H1 (cell line): ENCODE measurements at regions not wholly inside any gene's neighbourhood (a gene's known extent, or its start where the extent isn't known, plus 50 kb on each side); places are given as distances from the start of the nearest gene placed in this dataset.

ENCODE experiments used
- CTCF ChIA-PET: fragments of 300-600 bp; sonication (Branson Sonifier 250); formaldehyde crosslinking; loops from one replicate; lab custom pipeline; 2021; ENCODE audit not compliant: partially characterized antibody; lab: Charles Lee
- POLR2A ChIA-PET: fragments of 300-600 bp; sonication (Branson Sonifier 250); formaldehyde crosslinking; loops from one replicate; lab custom pipeline; 2021; ENCODE audit warnings: inconsistent platforms; ENCODE audit not compliant: partially characterized antibody; lab: Charles Lee
- DNase-seq, 2 experiments: peaks; one replicate each; pipeline versions ENCODE4 v3.0.0 to v3.0.0-alpha.2; 2010 to 2022; ENCODE audit warnings: low spot score in 2 of 2, low read depth in 1 of 2, mixed read lengths in 1 of 2
- FAIRE-seq: peaks from 2 replicates; lab custom pipeline; 2011; peaks lifted over from hg19 to GRCh38; lab: Jason Lieb, UNC
- H2AFZ ChIP-seq: 2 replicates; pipeline ENCODE4 v1.8.1; 2012; ENCODE audit warnings: low read length, inconsistent platforms
- H2AK5ac ChIP-seq: 2 replicates; pipeline ENCODE4 v1.6.1; 2013; ENCODE audit warnings: low read depth, low read length
- H2BK120ac ChIP-seq: replicated peaks from 2 replicates; pipeline ENCODE3; 2013; ENCODE audit warnings: low read depth, low read length, inconsistent platforms
- H2BK12ac ChIP-seq: 2 replicates; pipeline ENCODE4 v1.6.1; 2013; ENCODE audit warnings: low read depth, low read length
- H2BK15ac ChIP-seq: 2 replicates; pipeline ENCODE4 v1.6.1; 2013; ENCODE audit warnings: low read length
- H2BK20ac ChIP-seq: 2 replicates; pipeline ENCODE4 v1.6.1; 2013; ENCODE audit warnings: low read length
- H2BK5ac ChIP-seq: 2 replicates; pipeline ENCODE4 v1.6.1; 2013; ENCODE audit warnings: low read depth, low read length
- H3K14ac ChIP-seq: 2 replicates; pipeline ENCODE4 v1.6.1; 2013; ENCODE audit warnings: inconsistent platforms; ENCODE audit not compliant: insufficient read length
- H3K18ac ChIP-seq: 2 replicates; pipeline ENCODE4 v1.6.1; 2013; ENCODE audit warnings: low read length; ENCODE audit errors: extremely low read depth
- H3K23ac ChIP-seq: 2 replicates; pipeline ENCODE4 v1.6.1; 2013; ENCODE audit warnings: inconsistent platforms; ENCODE audit not compliant: insufficient read length
- H3K23me2 ChIP-seq: 2 replicates; pipeline ENCODE4 v1.6.1; 2013; ENCODE audit warnings: low read depth, low read length
- H3K27ac ChIP-seq: 2 replicates; pipeline ENCODE4 v1.6.1; 2011; ENCODE audit warnings: low read depth, low read length, inconsistent platforms
- H3K27me3 ChIP-seq, 4 experiments: replicated peaks in 1 of 4; 1 replicate in 1 of 4; 2 replicates in 3 of 4; pipeline versions ENCODE4 v1.6.1 to v1.8.1; 2011 to 2013; ENCODE audit warnings: low read length in 3 of 4, mild to moderate bottlenecking in 3 of 4, inconsistent platforms in 2 of 4, mixed read lengths in 2 of 4, moderate library complexity in 1 of 4; ENCODE audit not compliant: control insufficient read depth in 3 of 4, insufficient read depth in 3 of 4; ENCODE audit errors: extremely low read depth in 1 of 4
- H3K36me3 ChIP-seq, 4 experiments: 2 replicates each; pipeline versions ENCODE4 v1.6.1 to v1.8.1; 2011 to 2013; ENCODE audit warnings: mild to moderate bottlenecking in 4 of 4, low read length in 3 of 4, moderate library complexity in 2 of 4, control low read depth in 1 of 4, inconsistent platforms in 1 of 4; ENCODE audit not compliant: insufficient read depth in 4 of 4, control insufficient read depth in 2 of 4
- H3K4ac ChIP-seq: replicated peaks from 2 replicates; pipeline ENCODE3; 2013; ENCODE audit warnings: low read length, low read depth, mixed read lengths, inconsistent platforms; ENCODE audit not compliant: insufficient read length
- H3K4me1 ChIP-seq, 4 experiments: replicated peaks in 1 of 4; 1 replicate in 1 of 4; 2 replicates in 3 of 4; pipeline versions ENCODE4 v1.6.1 to v1.8.1; 2011 to 2013; ENCODE audit warnings: low read length in 3 of 4, inconsistent platforms in 2 of 4, mixed read lengths in 1 of 4; ENCODE audit not compliant: insufficient read depth in 4 of 4, control insufficient read depth in 3 of 4
- H3K4me2 ChIP-seq, 2 experiments: 2 replicates each; pipeline versions ENCODE4 v1.6.1 to v1.8.1; 2011 to 2013; ENCODE audit warnings: low read depth in 2 of 2, low read length in 2 of 2, control low read depth in 1 of 2, inconsistent platforms in 1 of 2, mild to moderate bottlenecking in 1 of 2; ENCODE audit not compliant: insufficient read depth in 1 of 2
- H3K4me3 ChIP-seq, 4 experiments: fragments of 200-600, 300-600 bp in 1 of 4; sonication (generic), shearing (Covaris generic), sonication (Bioruptor Twin) in 1 of 4; 2 replicates each; pipeline versions ENCODE4 v1.5.1 to v1.8.1; 2011 to 2016; ENCODE audit warnings: low read length in 4 of 4, low read depth in 3 of 4, control low read depth in 2 of 4, inconsistent platforms in 2 of 4, mild to moderate bottlenecking in 2 of 4, mixed read lengths in 1 of 4, moderate library complexity in 1 of 4; ENCODE audit not compliant: insufficient read depth in 2 of 4; ENCODE audit errors: extremely low read depth in 1 of 4
- H3K56ac ChIP-seq: replicated peaks from 2 replicates; pipeline ENCODE3; 2013; ENCODE audit warnings: low read depth, mild to moderate bottlenecking, mixed read lengths, low read length, inconsistent platforms; ENCODE audit not compliant: insufficient read length
- H3K79me1 ChIP-seq: 2 replicates; pipeline ENCODE4 v1.6.1; 2013; ENCODE audit warnings: low read depth, low read length, control low read depth
- H3K79me2 ChIP-seq, 2 experiments: 2 replicates each; pipeline versions ENCODE4 v1.6.1 to v1.8.1; 2012 to 2013; ENCODE audit warnings: low read length in 2 of 2, mild to moderate bottlenecking in 2 of 2, inconsistent platforms in 1 of 2; ENCODE audit not compliant: insufficient read depth in 2 of 2, control insufficient read depth in 1 of 2
- H3K9ac ChIP-seq, 4 experiments: replicated peaks in 1 of 4; 1 replicate in 1 of 4; 2 replicates in 3 of 4; pipeline versions ENCODE4 v1.6.1 to v1.8.1; 2011 to 2013; ENCODE audit warnings: low read depth in 3 of 4, low read length in 3 of 4, control low read depth in 2 of 4, mild to moderate bottlenecking in 2 of 4, moderate library complexity in 2 of 4, inconsistent platforms in 1 of 4; ENCODE audit errors: extremely low read depth in 1 of 4
- H3K9me3 ChIP-seq, 2 experiments: 2 replicates each; pipeline versions ENCODE4 v1.6.1 to v1.8.1; 2012 to 2013; ENCODE audit warnings: mild to moderate bottlenecking in 2 of 2, moderate library complexity in 2 of 2, control low read depth in 1 of 2, inconsistent platforms in 1 of 2, low read depth in 1 of 2, low read length in 1 of 2, mixed read lengths in 1 of 2; ENCODE audit not compliant: insufficient read depth in 2 of 2
- H4K20me1 ChIP-seq, 2 experiments: replicated peaks in 1 of 2; 2 replicates each; pipeline versions ENCODE3 to v1.8.1; 2011 to 2013; ENCODE audit warnings: inconsistent platforms in 2 of 2, low read length in 2 of 2, mild to moderate bottlenecking in 1 of 2; ENCODE audit not compliant: insufficient read depth in 2 of 2, control insufficient read depth in 1 of 2
- H4K5ac ChIP-seq: 2 replicates; pipeline ENCODE4 v1.6.1; 2013; ENCODE audit warnings: low read length, low read depth, mixed read lengths, inconsistent platforms; ENCODE audit not compliant: insufficient read length
- H4K8ac ChIP-seq: 2 replicates; pipeline ENCODE4 v1.8.0; 2013; ENCODE audit warnings: mild to moderate bottlenecking, moderate library complexity, low read length, inconsistent platforms; ENCODE audit not compliant: insufficient read depth; ENCODE audit errors: extremely low read depth
- H4K91ac ChIP-seq: replicated peaks from 2 replicates; pipeline ENCODE3; 2013; ENCODE audit warnings: low read length, mixed read lengths, inconsistent platforms; ENCODE audit not compliant: insufficient read length
- CBX8 ChIP-seq: fragments of 300-800, 300-1000 bp; sonication (generic); IDR thresholded peaks from 2 replicates; pipeline ENCODE4 v1.7.1; 2016; ENCODE audit warnings: low read depth, low read length, borderline replicate concordance
- HDAC6 ChIP-seq: IDR thresholded peaks from one replicate; pipeline ENCODE4 v1.7.1; 2012; ENCODE audit warnings: low read depth, mild to moderate bottlenecking, inconsistent platforms, low read length, moderate library complexity
- JUN ChIP-seq: IDR thresholded peaks from 2 replicates; pipeline ENCODE4 v1.6.1; 2011; ENCODE audit warnings: low read depth, mild to moderate bottlenecking, improper control_type of control experiment, low read length
- SAP30 ChIP-seq: fragments of 300-600 bp; sonication (generic); IDR thresholded peaks from 2 replicates; pipeline ENCODE4 v1.7.1; 2012; ENCODE audit warnings: low read length, moderate library complexity, mild to moderate bottlenecking, inconsistent platforms; ENCODE audit not compliant: insufficient read depth, insufficient replicate concordance
- TCF12 ChIP-seq: IDR thresholded peaks from 2 replicates; pipeline ENCODE4 v1.6.1; 2011; ENCODE audit warnings: low read depth, mild to moderate bottlenecking, low read length
- WGBS, 2 experiments: shearing (Covaris generic) in 1 of 2; methylation state at CpG; one replicate each; pipeline versions ENCODE4 v1.1.6 to v1.1.7; 2013 to 2015; ENCODE audit warnings: low lambda C conversion rate in 2 of 2, mixed read lengths in 2 of 2, inconsistent platforms in 1 of 2, low coverage in 1 of 2, missing lambda C conversion rate in 1 of 2; ENCODE audit not compliant: insufficient replicate concordance in 2 of 2, insufficient coverage in 1 of 2, insufficient read length in 1 of 2; ENCODE audit errors: extremely low coverage in 1 of 2, missing lambda C conversion rate in 1 of 2; 5-methylcytosine and 5-hydroxymethylcytosine counted together
- TF ChIP-seq, protein P1 (sequence below): IDR thresholded peaks from 2 replicates; pipeline ENCODE4 v1.6.1; 2012; ENCODE audit warnings: inconsistent platforms

DNA sequence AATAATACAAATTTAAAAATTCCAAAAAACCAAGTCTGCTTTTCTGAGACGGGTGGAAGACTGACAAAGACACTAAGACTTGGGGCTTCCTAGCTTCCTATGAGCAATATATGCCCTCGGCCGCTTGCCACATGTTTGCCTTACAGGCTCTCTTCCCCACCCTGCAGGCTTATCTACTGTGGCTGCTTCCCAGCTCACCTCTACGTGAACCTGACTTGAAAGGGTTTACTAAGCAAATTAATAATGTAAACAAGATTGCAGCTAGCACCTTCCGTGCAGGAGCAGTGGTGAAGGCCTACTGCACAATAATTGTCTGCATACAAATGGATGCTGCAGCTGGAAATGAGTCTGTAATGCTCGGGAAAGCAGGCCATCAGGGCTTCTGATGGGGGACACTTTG, 152.9 kb upstream of the DAB1 start:
- no peak overlapping the region for H2BK5ac ChIP-seq
- DNase-seq (no peak), FAIRE-seq (no peak)
- 87% methylated on average over 6 of the region's 6 CpGs; no CpG with 5 or more reads in 1 of the 2 experiments for WGBS, 2 experiments
- H2BK15ac ChIP-seq: no peak overlapping the region
- no peak overlapping the region for H4K5ac ChIP-seq
- H4K91ac ChIP-seq: no peak overlapping the region
- no peaks in the 10 kb centered on the region for H3K36me3 ChIP-seq
- ChIA-PET CTCF (interaction anchor here (1.1 kb wide), 2 partner anchors 54 to 773 kb away, joined by 3 to 4 read pairs; no protein-coding TSS in a partner anchor), POLR2A (no interaction called here)
- H3K9ac ChIP-seq: no peak overlapping the region
- no peak overlapping the region for H2AFZ ChIP-seq
- no peak overlapping the region for H3K4ac ChIP-seq
- no peaks in the 10 kb centered on the region for H4K20me1 ChIP-seq
- no peaks in the 10 kb centered on the region for H3K9me3 ChIP-seq
- H3K79me1 ChIP-seq: no peaks in the 10 kb centered on the region
- H3K4me3 ChIP-seq: no peak overlapping the region
- H3K27ac ChIP-seq: no peak overlapping the region
- no peak overlapping the region for H2BK20ac ChIP-seq
- no peak overlapping the region for H4K8ac ChIP-seq
- no peak overlapping the region for H3K14ac ChIP-seq
- no peak overlapping the region for H3K4me2 ChIP-seq
- H3K18ac ChIP-seq: no peak overlapping the region
- no peak overlapping the region for H3K56ac ChIP-seq
- H3K27me3 ChIP-seq: no peaks in the 10 kb centered on the region
- no peak overlapping the region for H2BK120ac ChIP-seq
- H2BK12ac ChIP-seq: no peak overlapping the region
- H3K23me2 ChIP-seq: no peaks in the 10 kb centered on the region
- no peaks in the 10 kb centered on the region for H3K79me2 ChIP-seq
- H3K23ac ChIP-seq: no peak overlapping the region
- no peak overlapping the region for H2AK5ac ChIP-seq
- H3K4me1 ChIP-seq: peaks cover 0 to 2% (median 0%) of the 10 kb centered on the region in 4 experiments; a peak in 1 of 7 replicates
- no peak for TF ChIP-seq TCF12
- TF ChIP-seq JUN: no peak
- TF ChIP-seq, protein P1, sequence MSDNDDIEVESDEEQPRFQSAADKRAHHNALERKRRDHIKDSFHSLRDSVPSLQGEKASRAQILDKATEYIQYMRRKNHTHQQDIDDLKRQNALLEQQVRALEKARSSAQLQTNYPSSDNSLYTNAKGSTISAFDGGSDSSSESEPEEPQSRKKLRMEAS: no peak
- TF ChIP-seq HDAC6: no peak
- TF ChIP-seq SAP30: no peak
- TF ChIP-seq CBX8: no peak
